Choroid plexus epithelial cell (primary cell): ENCODE measurements at regions not wholly inside any gene's neighbourhood (a gene's known extent, or its start where the extent isn't known, plus 50 kb on each side); places are given as distances from the start of the nearest gene placed in this dataset.

Source experiments
- DNase-seq: peaks from one replicate; pipeline ENCODE4 v3.0.0-alpha.2; 2010; ENCODE audit warnings: low read depth
- H3K4me3 ChIP-seq: 2 replicates; pipeline ENCODE4 v1.5.1; 2011; ENCODE audit warnings: low read depth, mild to moderate bottlenecking, control low read depth, low read length, moderate library complexity
- CTCF ChIP-seq: conservative IDR thresholded peaks from 2 replicates; pipeline ENCODE4 v1.5.1; 2011; ENCODE audit warnings: low read depth, mild to moderate bottlenecking, control low read depth, inconsistent platforms, low read length, moderate library complexity

DNA sequence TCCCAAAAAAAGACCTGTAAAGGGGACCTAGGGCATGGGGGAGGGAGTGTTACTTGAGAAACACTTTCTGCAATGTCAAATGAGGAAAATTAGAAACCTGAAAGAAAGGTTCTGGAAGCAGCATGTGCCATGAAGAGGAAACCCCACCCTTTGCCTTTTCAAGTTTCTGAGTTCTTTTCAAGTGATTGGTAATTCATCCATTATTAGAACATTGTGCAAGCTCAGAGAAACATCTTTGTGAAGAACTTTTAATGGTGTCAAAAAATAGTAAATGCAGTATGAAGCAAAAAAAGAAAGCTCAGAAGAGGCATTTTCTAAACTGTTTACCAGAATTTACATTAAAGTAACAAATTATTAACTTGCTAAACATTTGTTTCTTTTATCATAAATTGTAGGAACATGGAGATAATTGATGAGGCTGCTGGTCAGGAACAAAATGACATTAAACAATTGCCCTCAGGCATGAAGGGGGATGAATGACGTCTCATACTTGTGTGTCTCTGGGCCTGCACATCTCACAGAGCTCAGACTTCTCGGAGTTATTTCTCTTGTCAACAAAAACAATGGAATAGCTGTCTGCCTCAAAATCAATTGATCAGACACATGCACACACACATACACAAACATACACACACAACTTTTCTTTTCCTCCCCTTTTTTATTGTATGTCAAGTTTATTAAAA lies 1946.0 kb upstream of the CDH6 start:
- TF ChIP-seq CTCF = no peak
- DNase-seq = no peak
- no peak overlapping the region for H3K4me3 ChIP-seq

GRCh38 chr5:29240379-29240778 lies 1953.1 kb upstream of the CDH6 start:
- no peak for DNase-seq
- TF ChIP-seq CTCF = no peak
- no peak overlapping the region for H3K4me3 ChIP-seq

DNA sequence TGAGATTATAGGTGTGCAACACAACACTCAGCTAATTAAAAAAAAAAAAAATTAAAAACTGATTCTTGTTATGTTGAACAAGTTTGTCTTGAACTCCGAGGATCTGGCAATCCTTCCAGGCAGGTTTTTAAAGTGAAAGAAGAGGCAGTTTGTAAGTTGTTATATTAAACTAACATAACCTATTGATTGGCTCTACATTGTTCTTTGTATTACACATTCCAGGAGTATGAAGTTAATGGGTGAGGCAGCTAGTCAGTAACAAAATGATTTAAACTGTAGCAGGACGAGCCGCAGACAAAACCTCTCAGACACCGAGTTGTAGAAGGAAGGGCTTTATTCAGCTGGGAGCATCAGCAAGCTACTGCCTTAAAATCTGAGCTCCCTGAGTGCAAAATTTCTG lies 1953.9 kb upstream of the CDH6 start:
- no peak overlapping the region for H3K4me3 ChIP-seq
- DNase-seq = no peak
- no peak for TF ChIP-seq CTCF

DNA sequence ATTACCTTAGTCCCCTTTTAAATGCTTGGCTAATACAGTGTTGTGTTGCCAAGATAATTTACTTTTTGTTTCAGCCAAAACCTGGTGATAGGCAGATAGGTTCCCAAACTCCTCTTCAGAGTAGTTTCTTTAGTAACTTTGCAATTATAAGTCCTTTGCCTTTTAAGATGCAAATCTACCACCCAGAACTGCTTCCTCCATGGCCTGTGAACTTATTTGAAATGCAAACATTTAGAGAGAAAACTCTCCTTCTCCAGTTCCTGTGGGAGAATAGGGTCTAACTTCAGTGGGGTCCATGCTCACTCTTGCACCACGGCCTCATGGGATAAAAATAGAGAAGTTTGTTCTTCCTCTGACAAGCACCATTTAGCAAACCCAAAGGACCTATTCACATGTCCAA lies 1955.4 kb upstream of the CDH6 start:
- DNase-seq = no peak
- H3K4me3 ChIP-seq = no peak overlapping the region
- no peak for TF ChIP-seq CTCF

DNA sequence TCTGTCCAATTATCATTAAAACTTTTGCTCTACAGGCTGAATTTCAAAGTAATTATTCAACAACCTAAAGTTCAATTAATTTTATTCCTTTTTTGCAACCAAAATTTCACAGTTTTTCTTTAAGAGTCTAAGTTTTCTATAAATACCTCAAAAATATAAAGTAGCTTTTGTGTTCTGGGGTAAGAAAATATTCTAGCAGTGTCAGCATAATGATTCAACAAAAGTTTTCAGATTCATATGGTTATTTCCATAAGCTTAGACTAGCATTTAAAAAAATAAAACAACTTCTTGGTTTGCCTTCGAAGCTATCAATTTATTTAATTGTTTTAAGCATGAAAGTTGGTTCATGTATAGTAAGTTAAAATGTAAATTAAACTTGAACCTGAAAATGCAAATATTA lies 1962.3 kb upstream of the CDH6 start:
- TF ChIP-seq CTCF = no peak
- DNase-seq = no peak
- H3K4me3 ChIP-seq = no peak overlapping the region

- no peak overlapping the region for H3K4me3 ChIP-seq
- no peak for DNase-seq
- no peak for TF ChIP-seq CTCF
Observed at GRCh38 chr5:29230591-29230990, 1962.9 kb upstream of the CDH6 start.

- no peak overlapping the region for H3K4me3 ChIP-seq
- DNase-seq = no peak
- TF ChIP-seq CTCF = no peak
Observed at GRCh38 chr5:29229461-29229860, 1964.0 kb upstream of the CDH6 start.
